ENCODE measurements at regions not wholly inside any gene's neighbourhood (a gene's known extent, or its start where the extent isn't known, plus 50 kb on each side); places are given as distances from the start of the nearest gene placed in this dataset.
A peak's percentile ranks its signal among the peaks of the same experiment; 100 is the strongest.

DNA sequence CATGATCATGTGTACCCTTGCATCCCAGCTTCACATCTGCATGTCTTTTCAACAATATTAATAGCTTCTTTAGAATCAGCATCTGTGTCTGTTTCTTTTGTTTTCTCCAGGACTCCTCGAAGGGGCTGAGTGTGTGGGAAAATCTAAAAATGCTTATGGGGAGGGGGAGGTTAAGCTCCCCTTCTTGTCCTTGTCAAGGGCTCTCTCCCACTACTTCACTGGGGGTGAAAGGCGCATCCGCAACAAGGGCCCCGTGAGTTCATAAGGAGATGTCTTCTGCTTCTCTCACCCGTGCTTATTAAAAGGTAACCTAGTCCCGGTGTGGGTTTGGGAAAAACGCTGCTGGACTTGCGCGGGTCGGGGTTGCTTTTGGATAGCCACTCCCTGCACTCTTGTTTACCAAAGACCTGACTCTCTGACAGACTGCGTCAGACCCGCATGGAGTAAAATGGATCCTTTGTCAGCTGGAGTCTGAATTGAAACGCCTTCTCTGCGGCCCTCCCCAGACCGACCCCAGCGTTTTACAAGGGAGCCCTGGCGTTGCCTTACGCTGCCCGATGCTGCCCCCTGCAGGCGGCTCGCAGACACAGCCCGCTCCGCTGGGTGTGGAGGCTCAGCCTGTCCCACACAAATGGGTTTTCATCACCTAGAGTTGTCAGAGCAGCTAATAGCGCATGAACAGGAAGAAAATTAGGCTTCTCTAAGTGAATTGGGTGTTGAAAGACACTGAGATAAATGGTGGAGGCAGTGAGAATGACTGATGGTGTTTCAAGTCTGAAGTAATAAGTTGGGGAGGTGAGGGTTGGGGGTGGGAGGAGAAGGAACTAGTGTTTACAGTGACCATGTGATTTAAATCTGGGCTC, 53.8 kb downstream of the IER5 start:
- in situ Hi-C loops (cut with HindIII; ENCODE audit: low sequenced_read_pairs): no loop called here
- TF ChIP-seq, protein P1, sequence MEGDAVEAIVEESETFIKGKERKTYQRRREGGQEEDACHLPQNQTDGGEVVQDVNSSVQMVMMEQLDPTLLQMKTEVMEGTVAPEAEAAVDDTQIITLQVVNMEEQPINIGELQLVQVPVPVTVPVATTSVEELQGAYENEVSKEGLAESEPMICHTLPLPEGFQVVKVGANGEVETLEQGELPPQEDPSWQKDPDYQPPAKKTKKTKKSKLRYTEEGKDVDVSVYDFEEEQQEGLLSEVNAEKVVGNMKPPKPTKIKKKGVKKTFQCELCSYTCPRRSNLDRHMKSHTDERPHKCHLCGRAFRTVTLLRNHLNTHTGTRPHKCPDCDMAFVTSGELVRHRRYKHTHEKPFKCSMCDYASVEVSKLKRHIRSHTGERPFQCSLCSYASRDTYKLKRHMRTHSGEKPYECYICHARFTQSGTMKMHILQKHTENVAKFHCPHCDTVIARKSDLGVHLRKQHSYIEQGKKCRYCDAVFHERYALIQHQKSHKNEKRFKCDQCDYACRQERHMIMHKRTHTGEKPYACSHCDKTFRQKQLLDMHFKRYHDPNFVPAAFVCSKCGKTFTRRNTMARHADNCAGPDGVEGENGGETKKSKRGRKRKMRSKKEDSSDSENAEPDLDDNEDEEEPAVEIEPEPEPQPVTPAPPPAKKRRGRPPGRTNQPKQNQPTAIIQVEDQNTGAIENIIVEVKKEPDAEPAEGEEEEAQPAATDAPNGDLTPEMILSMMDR (IDR thresholded peaks at IDR 0.05; ENCODE audit: low read depth, low read length): peak; percentile 94
- peak; percentile 86 for DNase-seq (ENCODE audit: low read depth, low spot score)
- H3K4me3 ChIP-seq (ENCODE audit: low read depth, low read length): peak overlapping the region; percentile 6

DNA sequence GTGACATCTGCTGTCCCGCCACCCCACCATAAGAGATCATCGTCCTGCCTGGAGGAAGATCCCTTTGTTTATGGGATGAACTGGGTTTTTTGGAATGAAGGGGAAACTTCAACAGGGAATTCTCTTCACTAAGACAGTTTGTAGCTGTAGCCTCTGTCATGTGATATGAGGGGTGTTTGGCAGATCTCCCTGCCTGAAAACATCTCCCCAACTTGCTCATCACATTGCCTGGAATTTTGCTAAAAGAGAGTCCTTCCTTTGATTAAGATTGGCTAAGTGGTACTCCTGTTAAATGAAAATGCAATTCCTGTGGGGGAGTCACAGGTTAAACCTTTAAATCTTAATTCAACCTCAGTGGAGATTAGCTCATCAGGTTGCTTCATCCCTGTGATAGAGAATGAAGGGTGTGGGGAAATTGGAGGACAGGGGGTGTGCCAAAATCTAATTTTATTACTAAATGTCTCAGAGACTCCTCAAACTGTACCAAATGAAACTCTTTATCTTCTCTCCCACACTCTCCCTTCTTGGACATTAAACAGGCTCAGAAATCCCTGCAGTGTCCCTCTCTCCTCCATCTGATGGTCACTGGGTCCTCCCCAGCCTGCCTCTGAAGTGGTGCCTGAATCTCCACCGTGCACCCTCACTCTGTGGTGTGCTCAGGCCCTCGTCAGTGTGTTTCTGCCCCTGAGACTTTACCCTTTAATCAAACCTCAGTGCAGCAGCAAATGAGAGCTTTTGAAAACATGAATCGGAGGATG, 54.8 kb downstream of the IER5 start:
- DNase-seq (ENCODE audit: low read depth, low spot score): no peak
- in situ Hi-C loops (cut with HindIII; ENCODE audit: low sequenced_read_pairs): no loop called here
- TF ChIP-seq, protein P1 (IDR thresholded peaks at IDR 0.05; ENCODE audit: low read depth, low read length): no peak
- H3K4me3 ChIP-seq (ENCODE audit: low read depth, low read length): no peak overlapping the region

DNA sequence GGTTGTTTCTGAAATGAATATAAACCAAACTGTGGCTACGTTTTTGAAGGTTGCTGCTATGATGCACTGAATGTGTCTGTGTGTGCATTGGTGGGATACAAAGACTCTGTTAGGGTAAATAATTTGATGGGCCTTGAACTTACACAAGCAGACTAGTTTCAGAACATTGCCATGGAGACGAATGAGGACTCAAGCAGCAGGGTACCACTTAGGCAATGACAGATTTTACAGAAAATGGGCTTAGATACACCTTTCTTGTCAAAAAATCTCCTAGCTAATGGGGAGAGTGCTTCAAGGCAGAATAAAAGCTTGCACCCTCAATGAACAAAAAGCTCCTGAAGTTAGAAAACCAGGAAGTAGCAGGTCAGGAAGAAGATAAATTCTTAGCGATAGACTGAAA, 55.7 kb downstream of the IER5 start:
- DNase-seq (ENCODE audit: low read depth, low spot score): no peak
- in situ Hi-C loops (cut with HindIII; ENCODE audit: low sequenced_read_pairs): no loop called here
- TF ChIP-seq, protein P1 (IDR thresholded peaks at IDR 0.05; ENCODE audit: low read depth, low read length): no peak
- no peak overlapping the region for H3K4me3 ChIP-seq (ENCODE audit: low read depth, low read length)

GRCh38 chr1:181148636-181149035, 60.1 kb downstream of the IER5 start:
- TF ChIP-seq, protein P1 (IDR thresholded peaks at IDR 0.05; ENCODE audit: low read depth, low read length): no peak
- in situ Hi-C loops (cut with HindIII; ENCODE audit: low sequenced_read_pairs): no loop called here
- DNase-seq (ENCODE audit: low read depth, low spot score): no peak
- H3K4me3 ChIP-seq (ENCODE audit: low read depth, low read length): no peak overlapping the region

DNA sequence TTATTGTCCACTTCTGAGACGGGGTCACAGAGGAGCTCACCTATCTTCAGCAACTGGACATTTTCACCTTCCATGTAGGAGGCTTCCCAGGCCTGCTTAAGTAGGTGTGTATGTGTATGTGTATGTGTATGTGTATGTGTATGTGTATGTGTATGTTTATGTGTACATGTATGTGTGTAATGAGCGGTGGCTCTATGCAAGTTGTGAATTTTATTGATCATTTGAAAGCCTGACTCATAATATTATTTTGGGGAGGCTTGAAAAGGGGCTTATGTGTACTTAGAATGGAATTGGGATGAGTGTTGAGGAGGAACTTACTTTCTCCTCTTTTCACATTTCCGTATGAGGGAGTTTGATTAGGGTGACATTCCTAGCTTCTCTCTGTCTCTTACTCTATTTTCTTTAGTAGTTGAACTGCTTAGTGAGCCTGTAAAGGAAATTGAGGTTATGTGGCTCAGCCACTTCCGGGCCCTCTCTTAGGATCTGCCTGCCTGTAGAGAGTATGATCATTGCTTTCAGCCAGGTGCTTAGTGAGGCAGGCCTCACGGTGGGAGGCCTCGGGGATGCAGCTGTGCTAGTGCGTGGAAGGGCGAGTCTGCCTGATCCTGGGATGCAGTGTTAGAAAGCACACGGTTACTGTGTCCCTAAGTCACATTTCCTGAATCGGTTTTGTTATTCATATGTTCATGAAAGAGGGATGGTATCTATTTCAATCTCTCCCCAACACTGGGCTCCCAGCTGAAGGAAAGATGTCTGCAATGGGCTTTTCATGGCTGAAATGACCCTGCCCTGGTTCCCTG, 61.0 kb downstream of the IER5 start:
- DNase-seq (ENCODE audit: low read depth, low spot score): no peak
- TF ChIP-seq, protein P1 (IDR thresholded peaks at IDR 0.05; ENCODE audit: low read depth, low read length): no peak
- in situ Hi-C loops (cut with HindIII; ENCODE audit: low sequenced_read_pairs): no loop called here
- H3K4me3 ChIP-seq (ENCODE audit: low read depth, low read length): no peak overlapping the region

- DNase-seq (ENCODE audit: low read depth, low spot score): no peak
- H3K4me3 ChIP-seq (ENCODE audit: low read depth, low read length): no peak overlapping the region
- TF ChIP-seq, protein P1 (IDR thresholded peaks at IDR 0.05; ENCODE audit: low read depth, low read length): no peak
- in situ Hi-C loops (cut with HindIII; ENCODE audit: low sequenced_read_pairs): no loop called here
These were observed 61.8 kb downstream of the IER5 start for GRCh38 chr1:181150273-181150672.
